ENCODE measurements at regions not wholly inside any gene's neighbourhood (a gene's known extent, or its start where the extent isn't known, plus 50 kb on each side); places are given as distances from the start of the nearest gene placed in this dataset.

DNA sequence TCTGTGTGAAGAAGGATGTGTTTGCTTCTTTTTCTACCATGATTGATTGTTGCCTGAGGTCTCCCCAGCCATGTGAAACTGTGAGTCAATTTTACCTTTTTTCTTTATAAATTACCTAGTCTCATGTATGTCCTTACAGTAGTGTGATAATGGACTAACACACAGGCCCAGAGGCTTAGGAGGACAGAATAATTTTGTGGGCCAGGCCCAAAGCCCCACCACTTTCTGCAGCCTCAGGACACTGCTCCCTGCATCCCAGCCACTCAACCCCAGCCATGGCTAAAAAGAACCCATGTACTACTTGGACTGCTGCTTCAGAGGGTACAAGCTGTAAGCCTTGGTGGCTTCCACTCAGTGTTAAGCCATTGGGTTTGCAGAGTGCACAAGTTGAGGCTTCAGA is 512.7 kb upstream of the CT83 start:
- no peak overlapping the region for H3K18ac ChIP-seq (ENCODE audit: insufficient read length, low read depth, low read length)
- H3K9me3 Mint-ChIP-seq = peaks cover 55 to 80% of the 10 kb centered on the region in 2 experiments

More for the DNA sequence above, 512.7 kb upstream of the CT83 start:
- Histone ChIP-seq H2BK15ac (ENCODE audit: low read depth, low read length) (no peak overlapping the region), H3K4me2 (ENCODE audit: insufficient read depth, insufficient read length, low read length) (no peak overlapping the region), H3K56ac (ENCODE audit: insufficient read length, low read depth, low read length) (no peak overlapping the region), H2BK12ac (ENCODE audit: insufficient read length, low read depth, low read length) (no peak overlapping the region), H4K5ac (ENCODE audit: insufficient read length, low read depth, low read length) (no peak overlapping the region), H3K14ac (ENCODE audit: insufficient read depth, low read length) (no peak overlapping the region), H2AK5ac (ENCODE audit: insufficient read length, low read length) (no peak overlapping the region), H3K9ac (ENCODE audit: extremely low read depth, insufficient read length, low read length) (no peak overlapping the region), H4K91ac (ENCODE audit: insufficient read length, low read depth, low read length) (no peak overlapping the region), H3K23me2 (ENCODE audit: insufficient read length, low read depth, low read length, poor library complexity, severe bottlenecking) (no peaks in the 10 kb centered on the region), H2BK20ac (ENCODE audit: low read depth, low read length, poor library complexity, severe bottlenecking) (no peak overlapping the region), H4K8ac (replicated peaks; ENCODE audit: insufficient read length, low read depth, low read length) (no peak overlapping the region), H3K4me1 (ENCODE audit: insufficient read depth, low read length) (no peaks in the 10 kb centered on the region), H3K79me2 (ENCODE audit: insufficient read depth, low read length) (no peaks in the 10 kb centered on the region), H2BK5ac (ENCODE audit: insufficient read length, low read length) (no peak overlapping the region), H3K27ac (ENCODE audit: insufficient read length, low read depth, low read length) (no peak overlapping the region), H3K79me1 (ENCODE audit: insufficient read depth, low read depth, low read length, poor library complexity, severe bottlenecking) (no peaks in the 10 kb centered on the region), H3K27me3 (ENCODE audit: insufficient read depth, low read length) (no peaks in the 10 kb centered on the region), H3K4ac (ENCODE audit: low read depth, low read length) (no peak overlapping the region), H3T11ph (ENCODE audit: low read length) (no peak overlapping the region), H3K9me3 (ENCODE audit: control insufficient read depth, low read depth, low read length) (peaks cover 12% of the 10 kb centered on the region), H3K23ac (ENCODE audit: insufficient read length, low read depth, low read length) (no peak overlapping the region), H4K20me1 (ENCODE audit: control insufficient read depth, insufficient read depth, insufficient read length) (no peaks in the 10 kb centered on the region), H2AFZ (ENCODE audit: low read length) (no peak overlapping the region), H2BK120ac (ENCODE audit: low read depth, low read length, poor library complexity, severe bottlenecking) (no peak overlapping the region)
- Mint-ChIP-seq H3K27ac (no peak overlapping the region), H3K36me3 (ENCODE audit: insufficient read depth in 1 of 3, low read depth in 3 of 3) (peaks cover 20 to 53% (median 46%) of the 10 kb centered on the region in 3 experiments), H3K4me1 (peaks cover 2 to 4% of the 10 kb centered on the region in 2 experiments; a peak in 3 of 4 replicates), H3K27me3 (ENCODE audit: low read depth) (no peaks in the 10 kb centered on the region), H3K4me3 (no peak overlapping the region)
- DNase-seq = no peak
- TF ChIP-seq CTCF (conservative IDR thresholded peaks at IDR 0.05) = no peak
